ENCODE measurements at regions not wholly inside any gene's neighbourhood (a gene's known extent, or its start where the extent isn't known, plus 50 kb on each side); places are given as distances from the start of the nearest gene placed in this dataset.

- no peak for ATAC-seq
- TF ChIP-seq TCF4 (CRISPR knock-in tag; IDR thresholded peaks at IDR 0.05; ENCODE audit: borderline replicate concordance) = peak; percentile 6; the same call in 1 of the 2 replicates
- TF ChIP-seq TSHZ2 (CRISPR knock-in tag; IDR thresholded peaks at IDR 0.05) = no peak
Observed at GRCh38 chr5:169411786-169412430, 111.0 kb upstream of the SLIT3 start.

- ATAC-seq = no peak
- peak; percentile 62; the same call in 1 of the 2 replicates for TF ChIP-seq TCF4 (CRISPR knock-in tag; IDR thresholded peaks at IDR 0.05; ENCODE audit: borderline replicate concordance)
- no peak; the same call in 1 of the 2 replicates for TF ChIP-seq ZNF70 (CRISPR knock-in tag; IDR thresholded peaks at IDR 0.05)
Observed at GRCh38 chr5:169410996-169411783, 110.3 kb upstream of the SLIT3 start.

DNA sequence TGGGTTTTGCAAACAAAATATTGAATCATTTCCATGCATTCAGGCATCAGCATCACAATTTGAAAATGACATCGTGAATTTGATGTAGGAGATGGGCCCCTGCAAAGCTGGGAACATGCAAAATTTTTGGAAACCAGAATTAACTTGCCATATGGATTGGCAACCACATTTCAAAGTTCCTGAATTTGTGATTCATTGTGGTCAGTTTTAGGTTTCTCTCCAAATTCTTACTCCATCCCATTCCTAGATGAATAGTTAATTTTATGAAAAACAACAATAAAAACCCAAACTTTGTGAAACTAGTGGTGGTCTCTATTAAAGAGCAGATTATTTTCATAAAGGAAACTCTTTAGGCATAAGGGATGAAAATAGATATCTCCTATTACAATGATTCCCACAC lies 107.8 kb upstream of the SLIT3 start:
- no peak for TF ChIP-seq ZFP30 (CRISPR knock-in tag; IDR thresholded peaks at IDR 0.05)
- no peak for TF ChIP-seq ZFP3 (CRISPR knock-in tag; IDR thresholded peaks at IDR 0.05)
- TF ChIP-seq TSHZ2 (CRISPR knock-in tag; IDR thresholded peaks at IDR 0.05) = no peak
- TF ChIP-seq CSRNP3 (CRISPR knock-in tag; IDR thresholded peaks at IDR 0.05) = no peak
- no peak for TF ChIP-seq ZNF8 (CRISPR knock-in tag; IDR thresholded peaks at IDR 0.05)
- TF ChIP-seq PPARA (CRISPR knock-in tag; IDR thresholded peaks at IDR 0.05; ENCODE audit: borderline replicate concordance) = no peak
- TF ChIP-seq CSDC2 (CRISPR knock-in tag; IDR thresholded peaks at IDR 0.05) = no peak
- no peak for TF ChIP-seq SNAI2 (CRISPR knock-in tag; IDR thresholded peaks at IDR 0.05)
- no peak for TF ChIP-seq ZNF70 (CRISPR knock-in tag; IDR thresholded peaks at IDR 0.05)
- TF ChIP-seq ISL1 (CRISPR knock-in tag; IDR thresholded peaks at IDR 0.05) = no peak
- TF ChIP-seq RARB (CRISPR knock-in tag; IDR thresholded peaks at IDR 0.05) = no peak
- no peak for TF ChIP-seq POU6F1 (CRISPR knock-in tag; IDR thresholded peaks at IDR 0.05; ENCODE audit: borderline replicate concordance, low read depth)
- no peak for TF ChIP-seq ESRRG (CRISPR knock-in tag; IDR thresholded peaks at IDR 0.05)
- TF ChIP-seq GLIS3 (CRISPR knock-in tag; IDR thresholded peaks at IDR 0.05) = no peak
- TF ChIP-seq TCF4 (CRISPR knock-in tag; IDR thresholded peaks at IDR 0.05; ENCODE audit: borderline replicate concordance) = no peak

DNA sequence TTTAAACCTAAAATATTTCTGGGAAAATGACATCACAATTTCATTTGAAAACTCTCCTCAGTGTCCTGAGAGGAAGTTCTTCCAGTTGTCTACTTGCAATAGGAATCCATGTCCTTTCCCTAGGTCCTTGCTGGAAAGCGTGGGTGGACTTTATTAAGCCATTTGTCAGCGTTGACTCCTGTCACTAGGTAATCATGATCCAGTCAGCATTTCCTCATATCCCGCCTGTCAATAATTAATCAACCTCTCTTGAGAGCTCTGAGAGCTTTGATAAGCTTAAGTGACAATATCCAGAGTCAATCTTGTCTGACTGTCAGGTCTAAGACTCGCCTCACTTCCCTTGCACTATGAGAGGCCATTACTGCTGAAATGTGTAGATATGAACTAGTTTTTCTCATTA lies 107.2 kb upstream of the SLIT3 start:
- ATAC-seq = no peak
- TF ChIP-seq ZFP30 (CRISPR knock-in tag; IDR thresholded peaks at IDR 0.05) (no peak), OSR1 (CRISPR knock-in tag; IDR thresholded peaks at IDR 0.05) (no peak), BACH2 (CRISPR knock-in tag; IDR thresholded peaks at IDR 0.05; ENCODE audit: borderline replicate concordance) (no peak), PPARA (CRISPR knock-in tag; IDR thresholded peaks at IDR 0.05; ENCODE audit: borderline replicate concordance) (no peak), ZC3H10 (CRISPR knock-in tag; IDR thresholded peaks at IDR 0.05) (no peak), ZFP3 (CRISPR knock-in tag; IDR thresholded peaks at IDR 0.05) (no peak), POU6F1 (CRISPR knock-in tag; IDR thresholded peaks at IDR 0.05; ENCODE audit: borderline replicate concordance, low read depth) (no peak), CSDC2 (CRISPR knock-in tag; IDR thresholded peaks at IDR 0.05) (no peak), ESRRG (CRISPR knock-in tag; IDR thresholded peaks at IDR 0.05) (no peak), ISL1 (CRISPR knock-in tag; IDR thresholded peaks at IDR 0.05) (no peak), ARNTL (CRISPR knock-in tag; IDR thresholded peaks at IDR 0.05; ENCODE audit: borderline replicate concordance, low read depth) (no peak), CREB5 (CRISPR knock-in tag; IDR thresholded peaks at IDR 0.05; ENCODE audit: low read depth) (no peak), TOX (CRISPR knock-in tag; IDR thresholded peaks at IDR 0.05; ENCODE audit: borderline replicate concordance) (no peak), ZNF565 (CRISPR knock-in tag; conservative IDR thresholded peaks at IDR 0.05; ENCODE audit: low read depth) (no peak)

More for the DNA sequence above, 107.8 kb upstream of the SLIT3 start:
- ATAC-seq = no peak
